Urinary bladder (tissue), 3 donors: ENCODE measurements at regions not wholly inside any gene's neighbourhood (a gene's known extent, or its start where the extent isn't known, plus 50 kb on each side); places are given as distances from the start of the nearest gene placed in this dataset.

Experiments used
- DNase-seq: peaks from one replicate; pipeline ENCODE4 v3.0.0-alpha.2; 2015; ENCODE audit errors: extremely low spot score
- H3K27ac ChIP-seq: one replicate; pipeline ENCODE4 v1.5.1; 2013; ENCODE audit warnings: low read depth, mild to moderate bottlenecking, moderate library complexity
- H3K36me3 ChIP-seq: one replicate; pipeline ENCODE4 v1.6.1; 2013; ENCODE audit warnings: mild to moderate bottlenecking, moderate library complexity; ENCODE audit not compliant: insufficient read depth
- H3K4me1 ChIP-seq: one replicate; pipeline ENCODE4 v1.6.1; 2013; ENCODE audit warnings: mild to moderate bottlenecking, moderate library complexity; ENCODE audit not compliant: insufficient read depth
- H3K4me3 ChIP-seq: one replicate; pipeline ENCODE4 v1.5.1; 2013; ENCODE audit warnings: low read depth, low read length
- WGBS: extraction: QIAGEN DNeasy Blood & Tissue Kit; methylation state at CpG from one replicate; pipeline ENCODE4 v1.1.7; 2013; 5-methylcytosine and 5-hydroxymethylcytosine counted together
- donor health status: healthy with polysubstance abuse.
- donor health status: healthy.

GRCh38 chr11:114758627-114759026, 80.3 kb downstream of the NXPE2 start:
- DNase-seq: no peak
- H3K4me3 ChIP-seq: no peak overlapping the region
- no peak overlapping the region for H3K27ac ChIP-seq
- WGBS: 87% methylated on average over 2 of the region's 2 CpGs
- H3K36me3 ChIP-seq: no peaks in the 10 kb centered on the region
- no peaks in the 10 kb centered on the region for H3K4me1 ChIP-seq

GRCh38 chr11:114762408-114762807, 84.1 kb downstream of the NXPE2 start:
- WGBS: 1% methylated on average over 4 of the region's 4 CpGs
- Histone ChIP-seq H3K27ac (no peak overlapping the region), H3K4me1 (no peaks in the 10 kb centered on the region), H3K4me3 (no peak overlapping the region), H3K36me3 (no peaks in the 10 kb centered on the region)
- DNase-seq: peak; percentile 29

DNA sequence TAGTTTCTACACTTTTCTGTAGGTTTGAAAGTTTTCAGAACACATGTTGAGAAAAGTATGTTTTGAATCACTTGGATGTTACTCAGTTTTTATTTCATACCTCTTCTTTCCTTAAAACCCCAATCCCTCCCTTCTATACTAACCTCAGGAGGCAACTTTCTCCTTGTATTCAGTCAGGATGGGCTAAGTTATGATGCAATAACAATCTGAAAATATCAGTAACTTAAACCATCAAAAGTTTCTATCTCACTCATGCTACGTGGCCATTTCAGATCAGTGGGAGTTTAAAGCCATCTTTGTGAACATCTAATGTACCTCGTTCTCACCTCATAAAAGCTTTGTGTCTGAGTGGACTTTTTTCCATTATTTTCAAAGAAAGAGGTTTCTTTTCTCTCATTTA, 86.2 kb downstream of the NXPE2 start:
- Histone ChIP-seq H3K27ac (no peak overlapping the region), H3K4me3 (no peak overlapping the region), H3K36me3 (no peaks in the 10 kb centered on the region), H3K4me1 (no peaks in the 10 kb centered on the region)
- DNase-seq: no peak
- 54% methylated on average over 2 of the region's 2 CpGs for WGBS

- DNase-seq: no peak
- Histone ChIP-seq H3K36me3 (no peaks in the 10 kb centered on the region), H3K27ac (no peak overlapping the region), H3K4me1 (no peaks in the 10 kb centered on the region), H3K4me3 (no peak overlapping the region)
- 80% methylated on average over 2 of the region's 2 CpGs for WGBS
Measured at GRCh38 chr11:114771172-114771571, 92.8 kb downstream of the NXPE2 start.

DNA sequence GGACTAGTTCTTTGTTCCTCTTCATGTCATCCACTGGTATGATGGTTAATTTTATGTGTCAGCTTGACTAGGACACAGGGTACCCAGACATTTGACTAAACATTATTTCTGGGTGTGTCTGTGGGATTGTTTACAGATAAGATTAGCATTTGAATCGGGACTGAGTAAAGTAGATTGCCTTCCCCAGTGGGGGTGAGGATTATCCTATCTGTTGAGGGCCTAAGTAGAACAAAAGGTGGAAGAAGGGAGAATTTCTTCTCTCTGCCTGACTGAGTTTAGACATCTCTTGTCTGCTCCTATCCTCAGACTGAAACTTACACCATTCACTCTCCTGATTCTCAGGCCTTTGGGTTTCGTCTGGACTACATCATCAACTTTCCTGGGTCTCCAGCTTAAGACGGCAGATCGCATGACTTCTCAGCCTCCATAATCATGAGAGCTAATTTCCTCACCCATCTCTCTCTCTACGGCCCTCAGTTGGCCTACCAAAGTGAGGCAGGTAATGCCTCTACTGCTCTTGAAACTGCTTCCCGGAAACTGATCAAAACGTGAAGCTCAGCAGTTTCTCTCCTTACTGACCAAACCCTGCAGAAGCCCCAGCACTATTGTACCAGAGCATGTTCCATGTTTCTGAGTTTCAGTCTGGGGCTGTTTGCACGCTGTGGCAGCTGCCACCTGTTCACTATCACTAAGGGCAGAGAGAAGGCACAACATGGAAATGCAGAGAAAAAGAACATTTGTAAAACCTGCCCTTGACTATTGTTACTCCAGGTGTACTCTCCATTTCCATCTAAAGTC, 95.4 kb downstream of the NXPE2 start:
- Histone ChIP-seq H3K36me3 (no peaks in the 10 kb centered on the region), H3K27ac (no peak overlapping the region), H3K4me3 (no peak overlapping the region), H3K4me1 (no peaks in the 10 kb centered on the region)
- DNase-seq: no peak
- WGBS: 73% methylated on average over 8 of the region's 8 CpGs

DNA sequence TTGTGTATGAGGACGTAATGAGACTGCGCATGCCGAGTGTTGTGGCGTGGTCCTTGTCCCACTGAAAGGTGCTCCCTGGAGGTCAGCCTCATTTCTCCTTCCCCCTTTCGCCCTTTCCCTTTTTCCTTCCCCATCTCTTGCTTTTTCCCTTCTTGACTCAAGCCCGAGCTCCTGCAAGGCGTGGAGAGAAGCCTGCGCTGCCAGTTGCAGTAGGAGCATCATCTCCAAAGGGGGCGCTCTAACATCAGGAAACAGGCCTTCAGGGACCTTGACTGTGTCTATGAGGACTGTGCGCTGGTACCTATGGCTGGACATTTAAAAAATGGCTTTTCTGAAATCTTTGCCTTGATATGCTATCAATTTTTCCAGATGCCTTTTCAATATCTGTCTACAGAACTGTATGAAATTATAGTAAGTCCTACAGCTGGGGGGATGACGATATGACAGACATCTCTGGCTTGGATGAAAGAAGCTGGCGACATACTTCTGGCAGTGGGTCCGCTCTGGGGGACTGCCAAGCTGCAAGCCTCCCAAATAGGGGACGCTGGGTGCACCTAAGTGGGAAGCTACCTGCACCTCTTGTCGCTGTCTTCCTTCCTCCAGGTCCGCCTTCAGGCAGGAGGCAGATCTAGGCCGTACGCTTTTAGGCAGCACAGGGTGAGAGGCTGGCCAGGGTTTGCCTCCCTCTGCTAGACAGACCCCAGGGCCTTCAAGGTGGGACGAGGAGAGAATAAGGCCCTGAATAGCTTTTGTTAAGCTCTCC, 96.5 kb downstream of the NXPE2 start:
- no peak overlapping the region for H3K4me3 ChIP-seq
- no peak for DNase-seq

GRCh38 chr11:114775875-114776621, 97.7 kb downstream of the NXPE2 start:
- no peaks in the 10 kb centered on the region for H3K4me1 ChIP-seq
- no peak for DNase-seq
- H3K27ac ChIP-seq: no peak overlapping the region
- no peaks in the 10 kb centered on the region for H3K36me3 ChIP-seq
- no peak overlapping the region for H3K4me3 ChIP-seq
- 65% methylated on average over 19 of the region's 19 CpGs for WGBS

More for the DNA sequence above, 96.5 kb downstream of the NXPE2 start:
- WGBS: 64% methylated on average over 19 of the region's 19 CpGs
- Histone ChIP-seq H3K4me1 (no peaks in the 10 kb centered on the region), H3K27ac (no peak overlapping the region), H3K36me3 (no peaks in the 10 kb centered on the region)

DNA sequence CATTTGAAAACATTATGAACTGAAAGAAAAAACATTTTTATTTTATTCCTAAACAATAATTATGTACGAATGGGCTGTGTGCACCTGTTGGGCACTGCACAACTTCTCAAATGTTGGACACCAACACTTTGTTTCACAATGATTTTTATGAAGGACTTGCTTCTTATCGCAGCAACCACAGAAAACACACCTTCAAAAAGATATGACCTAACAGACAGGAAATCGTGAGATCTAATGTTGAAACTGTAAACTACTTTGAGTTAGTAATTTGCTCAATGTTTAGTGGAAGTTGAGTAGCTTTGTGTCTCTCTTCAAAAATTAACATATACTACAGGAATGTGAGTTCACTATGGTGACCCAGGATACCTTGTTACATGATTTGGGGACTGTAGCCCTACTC, 98.6 kb downstream of the NXPE2 start:
- H3K36me3 ChIP-seq: no peaks in the 10 kb centered on the region
- DNase-seq: no peak
- 86% methylated on average over 3 of the region's 3 CpGs for WGBS
- H3K27ac ChIP-seq: no peak overlapping the region
- no peaks in the 10 kb centered on the region for H3K4me1 ChIP-seq
- no peak overlapping the region for H3K4me3 ChIP-seq

- Histone ChIP-seq H3K4me1 (no peaks in the 10 kb centered on the region), H3K4me3 (no peak overlapping the region), H3K27ac (no peak overlapping the region), H3K36me3 (no peaks in the 10 kb centered on the region)
- 95% methylated on average over 10 of the region's 10 CpGs for WGBS
- DNase-seq: no peak
Measured at GRCh38 chr11:114779189-114779588, 100.9 kb downstream of the NXPE2 start.

DNA sequence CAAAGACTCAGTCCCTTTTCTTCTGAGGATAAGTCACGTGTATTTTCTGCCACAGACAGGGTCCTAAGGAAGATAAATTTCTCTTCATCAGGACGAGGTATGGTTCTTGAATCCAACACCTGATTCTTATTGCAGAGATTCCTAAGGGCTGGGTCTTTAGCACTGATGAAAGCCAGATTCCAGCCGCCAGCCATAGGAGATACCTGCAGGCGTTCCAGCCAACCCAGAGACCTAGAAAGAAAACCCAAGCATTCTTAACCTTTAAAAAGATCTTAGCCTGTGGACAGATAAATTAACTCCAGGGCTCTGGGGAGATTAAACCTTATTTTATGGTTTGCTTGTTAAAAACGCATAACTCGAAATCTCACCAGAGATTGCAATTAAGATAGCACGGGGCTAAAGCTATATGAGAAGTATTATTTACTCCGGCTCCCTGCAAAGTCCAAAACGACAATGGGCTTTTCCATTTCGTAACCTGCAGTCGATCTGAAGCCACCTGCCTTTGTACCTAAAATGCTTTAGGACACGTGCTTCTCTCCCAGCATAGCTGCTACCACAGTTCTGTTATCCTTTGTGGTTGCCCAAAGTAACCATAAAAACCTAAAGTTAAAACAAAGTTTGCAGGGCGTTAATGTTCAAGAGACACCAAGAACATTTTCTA, 104.5 kb downstream of the NXPE2 start:
- H3K4me3 ChIP-seq: no peak overlapping the region
- no peaks in the 10 kb centered on the region for H3K4me1 ChIP-seq
- H3K27ac ChIP-seq: no peak overlapping the region
- 53% methylated on average over 13 of the region's 13 CpGs for WGBS
- H3K36me3 ChIP-seq: no peaks in the 10 kb centered on the region
- no peak for DNase-seq

DNA sequence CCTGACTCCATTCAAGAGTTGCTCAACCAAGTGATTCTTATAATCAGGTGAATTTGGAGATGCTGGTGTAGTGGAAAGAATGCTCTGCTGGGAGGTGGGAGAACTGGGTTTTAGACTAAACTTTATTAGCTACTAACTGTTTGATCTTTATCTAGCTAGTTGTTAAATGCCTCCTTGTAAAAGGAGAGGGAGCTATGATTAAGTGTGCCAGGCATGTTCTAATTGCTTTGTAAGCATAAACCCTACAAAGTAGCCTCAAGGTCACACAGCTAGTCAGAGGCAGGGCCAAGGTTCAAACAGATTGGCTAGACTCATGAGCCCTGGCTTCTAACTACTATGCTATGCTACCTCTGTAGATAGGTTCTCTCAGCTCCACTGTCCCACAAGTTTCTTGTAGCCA, 105.5 kb downstream of the NXPE2 start:
- Histone ChIP-seq H3K4me1 (no peaks in the 10 kb centered on the region), H3K36me3 (no peaks in the 10 kb centered on the region), H3K27ac (no peak overlapping the region), H3K4me3 (no peak overlapping the region)
- no peak for DNase-seq

- 38% methylated on average over 5 of the region's 5 CpGs for WGBS
- no peaks in the 10 kb centered on the region for H3K4me1 ChIP-seq
- H3K27ac ChIP-seq: no peak overlapping the region
- no peaks in the 10 kb centered on the region for H3K36me3 ChIP-seq
- DNase-seq: no peak
- no peak overlapping the region for H3K4me3 ChIP-seq
Measured at GRCh38 chr11:114784216-114784615, 105.9 kb downstream of the NXPE2 start.

GRCh38 chr11:114784891-114785290, 106.6 kb downstream of the NXPE2 start:
- Histone ChIP-seq H3K36me3 (no peaks in the 10 kb centered on the region), H3K4me3 (no peak overlapping the region), H3K4me1 (no peaks in the 10 kb centered on the region), H3K27ac (no peak overlapping the region)
- WGBS: 87% methylated on average over 4 of the region's 4 CpGs
- no peak for DNase-seq
